IMR-90 (cell line): ENCODE measurements at regions not wholly inside any gene's neighbourhood (a gene's known extent, or its start where the extent isn't known, plus 50 kb on each side); places are given as distances from the start of the nearest gene placed in this dataset.

Experiments
- ATAC-seq: fragments of 200-7000 bp; cut with Tn5 transposase; 2 replicates; pipeline ENCODE4 v1.9.1; 2020; ENCODE audit warnings: low read depth, mild to moderate bottlenecking, moderate library complexity
- BruUV-seq: library from RNA; stranded (reverse); fragments of 400-500 nt; replicated peaks from 2 replicates; lab custom pipeline; 2021; lab: Mats Ljungman, UMichigan
- CTCF ChIA-PET: fragments of 300-600 bp; formaldehyde crosslinking; extraction: SDS; loops from one replicate; lab custom pipeline; 2021; ENCODE audit warnings: antibody characterized with exemption; lab: Yijun Ruan, JAX
- POLR2A ChIA-PET: fragments of 300-600 bp; sonication (Branson Sonifier 250); formaldehyde crosslinking; loops from one replicate; lab custom pipeline; 2022; ENCODE audit warnings: antibody characterized with exemption; ENCODE audit not compliant: unreplicated experiment; lab: Charles Lee
- DNase-seq: peaks from one replicate; pipeline ENCODE4 v3.0.0; 2013
- H2AFZ ChIP-seq: replicated peaks from 2 replicates; pipeline ENCODE3; 2013; ENCODE audit warnings: low read length, mild to moderate bottlenecking; ENCODE audit not compliant: poor library complexity
- H2AK5ac ChIP-seq: 2 replicates; pipeline ENCODE4 v1.6.1; 2013; ENCODE audit warnings: low read depth, low read length, inconsistent platforms
- H2AK9ac ChIP-seq: replicated peaks from 2 replicates; pipeline ENCODE3; 2013; ENCODE audit warnings: mild to moderate bottlenecking, low read depth, low read length, moderate library complexity; ENCODE audit not compliant: poor library complexity
- H2BK120ac ChIP-seq: 2 replicates; pipeline ENCODE4 v1.6.1; 2013; ENCODE audit warnings: low read depth, low read length, inconsistent platforms
- H2BK15ac ChIP-seq: 3 replicates; pipeline ENCODE4 v1.6.1; 2013; ENCODE audit warnings: low read depth, low read length, inconsistent platforms
- H2BK20ac ChIP-seq: 2 replicates; pipeline ENCODE4 v1.6.1; 2013; ENCODE audit warnings: low read depth, mild to moderate bottlenecking, inconsistent platforms, low read length, moderate library complexity
- H2BK5ac ChIP-seq: 2 replicates; pipeline ENCODE4 v1.6.1; 2013; ENCODE audit warnings: mild to moderate bottlenecking, low read depth, low read length, inconsistent platforms; ENCODE audit not compliant: poor library complexity, severe bottlenecking
- H3K14ac ChIP-seq: replicated peaks from 2 replicates; pipeline ENCODE4 v1.6.1; 2013; ENCODE audit warnings: low read depth, low read length, inconsistent platforms
- H3K18ac ChIP-seq: 2 replicates; pipeline ENCODE4 v1.6.1; 2013; ENCODE audit warnings: low read depth, low read length, control low read depth
- H3K23ac ChIP-seq: 2 replicates; pipeline ENCODE4 v1.6.1; 2013; ENCODE audit warnings: low read depth, low read length, inconsistent platforms
- H3K27ac ChIP-seq: 2 replicates; pipeline ENCODE4 v1.5.1; 2013; ENCODE audit warnings: mild to moderate bottlenecking, control low read depth, low read length; ENCODE audit not compliant: insufficient read depth
- H3K27me3 ChIP-seq: 2 replicates; pipeline ENCODE4 v1.6.1; 2013; ENCODE audit warnings: low read length; ENCODE audit not compliant: control insufficient read depth, insufficient read depth
- H3K36me3 ChIP-seq: 2 replicates; pipeline ENCODE4 v1.6.1; 2013; ENCODE audit warnings: low read length, mixed read lengths; ENCODE audit not compliant: control insufficient read depth, insufficient read depth
- H3K4ac ChIP-seq: 2 replicates; pipeline ENCODE4 v1.6.1; 2013; ENCODE audit warnings: low read depth, low read length, inconsistent platforms
- H3K4me1 ChIP-seq: 2 replicates; pipeline ENCODE4 v1.6.1; 2013; ENCODE audit warnings: low read length, mixed read lengths; ENCODE audit not compliant: control insufficient read depth, insufficient read depth
- H3K4me2 ChIP-seq: 2 replicates; pipeline ENCODE4 v1.6.1; 2013; ENCODE audit warnings: low read depth, mild to moderate bottlenecking, control low read depth, low read length, moderate library complexity
- H3K4me3 ChIP-seq: 2 replicates; pipeline ENCODE4 v1.5.1; 2013; ENCODE audit warnings: low read depth, mild to moderate bottlenecking, control low read depth, low read length, moderate library complexity; ENCODE audit not compliant: insufficient read depth
- H3K56ac ChIP-seq: 2 replicates; pipeline ENCODE4 v1.6.1; 2013; ENCODE audit warnings: low read length, inconsistent platforms; ENCODE audit not compliant: insufficient read depth; ENCODE audit errors: extremely low read depth
- H3K79me1 ChIP-seq, 2 experiments: 2 replicates each; pipeline ENCODE4 v1.6.1; 2013; ENCODE audit warnings: low read length in 2 of 2, inconsistent platforms in 1 of 2, low read depth in 1 of 2
- H3K9ac ChIP-seq: 2 replicates; pipeline ENCODE4 v1.6.1; 2013; ENCODE audit warnings: low read depth, low read length, control low read depth
- H3K9me1 ChIP-seq: 2 replicates; pipeline ENCODE4 v1.6.1; 2013; ENCODE audit warnings: low read length, inconsistent platforms; ENCODE audit not compliant: insufficient read depth
- H3K9me3 ChIP-seq: 2 replicates; pipeline ENCODE4 v1.6.1; 2013; ENCODE audit warnings: low read length; ENCODE audit not compliant: control insufficient read depth, insufficient read depth
- H4K20me1 ChIP-seq: 2 replicates; pipeline ENCODE4 v1.6.1; 2013; ENCODE audit warnings: low read length, inconsistent platforms; ENCODE audit not compliant: insufficient read depth
- H4K5ac ChIP-seq: 2 replicates; pipeline ENCODE4 v1.6.1; 2013; ENCODE audit warnings: mild to moderate bottlenecking, low read depth, low read length, control low read depth
- H4K8ac ChIP-seq, 2 experiments: 2 replicates each; pipeline ENCODE4 v1.6.1; 2013; ENCODE audit warnings: low read depth in 2 of 2, low read length in 2 of 2, control low read depth in 1 of 2, inconsistent platforms in 1 of 2
- H4K91ac ChIP-seq: 2 replicates; pipeline ENCODE4 v1.6.1; 2013; ENCODE audit warnings: low read depth, low read length, inconsistent platforms; ENCODE audit not compliant: insufficient read depth
- BHLHE40 ChIP-seq: fragments of 150-350 bp; IDR thresholded peaks from 2 replicates; pipeline ENCODE4 v1.6.1; 2016; ENCODE audit warnings: mild to moderate bottlenecking, low read depth, low read length
- CEBPB ChIP-seq: IDR thresholded peaks from 2 replicates; pipeline ENCODE4 v1.6.1; 2012; ENCODE audit warnings: low read depth, low read length, improper control_type of control experiment
- CHD1 ChIP-seq: IDR thresholded peaks from 2 replicates; pipeline ENCODE4 v1.6.1; 2012; ENCODE audit warnings: low read depth, low read length, improper control_type of control experiment
- FOS ChIP-seq: fragments of 150-350 bp; IDR thresholded peaks from 2 replicates; pipeline ENCODE4 v1.6.1; 2016; ENCODE audit warnings: low read depth, low read length
- MAFK ChIP-seq: IDR thresholded peaks from 2 replicates; pipeline ENCODE4 v1.6.1; 2012; ENCODE audit warnings: low read depth, low read length, improper control_type of control experiment
- MAZ ChIP-seq: IDR thresholded peaks from 2 replicates; pipeline ENCODE4 v1.6.1; 2012; ENCODE audit warnings: low read depth, mild to moderate bottlenecking, low read length, improper control_type of control experiment, moderate library complexity, borderline replicate concordance
- NFE2L2 ChIP-seq: fragments of 150-350 bp; IDR thresholded peaks from 2 replicates; pipeline ENCODE4 v1.6.1; 2016; ENCODE audit warnings: low read depth, mild to moderate bottlenecking, low read length
- RAD21 ChIP-seq: IDR thresholded peaks from 2 replicates; pipeline ENCODE4 v1.6.1; 2012; ENCODE audit warnings: low read length, improper control_type of control experiment
- RCOR1 ChIP-seq: IDR thresholded peaks from 2 replicates; pipeline ENCODE4 v1.6.1; 2012; ENCODE audit warnings: mild to moderate bottlenecking, low read length, improper control_type of control experiment; ENCODE audit not compliant: insufficient replicate concordance
- RFX5 ChIP-seq: IDR thresholded peaks from 2 replicates; pipeline ENCODE4 v1.8.0; 2012; ENCODE audit warnings: low read depth, mild to moderate bottlenecking, low read length, moderate library complexity
- SMC3 ChIP-seq: fragments of 150-350 bp; IDR thresholded peaks from 2 replicates; pipeline ENCODE4 v1.6.1; 2016; ENCODE audit warnings: low read depth, mild to moderate bottlenecking, antibody characterized with exemption, low read length, moderate library complexity
- USF2 ChIP-seq: fragments of 150-350 bp; IDR thresholded peaks from 2 replicates; pipeline ENCODE4 v1.6.1; 2017; ENCODE audit warnings: mild to moderate bottlenecking, antibody characterized with exemption, low read length, low read depth
- WGBS, 2 experiments: methylation state at CpG; one replicate each; pipeline versions ENCODE4 v1.1.5 to v1.1.7; 2013; ENCODE audit warnings: missing lambda C conversion rate in 2 of 2; ENCODE audit not compliant: insufficient read length in 1 of 2; ENCODE audit errors: extremely low coverage in 2 of 2; 5-methylcytosine and 5-hydroxymethylcytosine counted together
- dilution Hi-C: fragments of 300-500 bp; cut with HindIII; formaldehyde crosslinking; loops from one replicate; pipeline ENCODE4 v1.14.3; 2018; ENCODE audit warnings: low sequenced_read_pairs; ENCODE audit not compliant: unreplicated experiment
- in situ Hi-C: fragments of 300-500 bp; cut with MboI; formaldehyde crosslinking; loops from 3 replicates; pipeline ENCODE4 v1.14.3; 2019; ENCODE audit warnings: low sequenced_read_pairs, inconsistent platforms, mixed read lengths
- intact Hi-C: fragments of 100-400 bp; cut with micrococcal nuclease; formaldehyde crosslinking; loops from 2 replicates; pipeline ENCODE4 v1.10.0; 2022

DNA sequence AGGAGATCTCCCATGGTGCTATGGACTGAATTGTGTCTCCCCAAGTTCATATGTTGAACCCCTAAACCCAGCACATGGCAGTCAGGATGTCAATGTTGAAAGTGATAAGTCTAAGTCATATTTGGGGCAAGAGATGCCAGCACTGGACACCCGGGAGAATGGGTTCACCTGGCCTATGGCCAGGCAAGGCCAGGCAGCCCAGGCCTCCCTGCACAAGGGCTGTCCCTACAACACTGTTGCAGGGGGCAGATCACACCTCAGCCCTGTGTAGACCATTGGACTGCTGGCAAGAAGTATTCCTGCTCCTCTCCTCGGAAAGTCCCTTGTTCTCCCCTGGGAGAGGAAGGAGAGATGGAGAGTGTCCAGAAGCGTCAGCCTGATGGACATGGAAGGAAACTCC lies 240.5 kb downstream of the GADD45G start:
- no peak for TF ChIP-seq BHLHE40
- no peak for TF ChIP-seq MAFK
- TF ChIP-seq RCOR1, result no peak
- TF ChIP-seq CEBPB, result no peak
- TF ChIP-seq FOS, result no peak
- TF ChIP-seq MAZ, result no peak
- TF ChIP-seq USF2, result no peak
- TF ChIP-seq RAD21, result no peak
- no peak for TF ChIP-seq CHD1
- no peak for TF ChIP-seq SMC3
- no peak for TF ChIP-seq NFE2L2
- no peak for TF ChIP-seq RFX5
- no peak overlapping the region for H4K8ac ChIP-seq
- no peak overlapping the region for H3K27ac ChIP-seq
- no peak overlapping the region for H2AK9ac ChIP-seq
- no peaks in the 10 kb centered on the region for H3K79me1 ChIP-seq
- ChIA-PET CTCF (no interaction called here), POLR2A (no interaction called here)
- H3K4me2 ChIP-seq, result no peak overlapping the region
- H3K4ac ChIP-seq, result no peak overlapping the region
- H3K56ac ChIP-seq, result no peak overlapping the region
- intact Hi-C loops, result no loop called here
- H2AFZ ChIP-seq, result no peak overlapping the region
- no peak for DNase-seq
- WGBS, 2 experiments, result 88% methylated on average over 1 of the region's 3 CpGs; no CpG with 5 or more reads in 1 of the 2 experiments
- H4K91ac ChIP-seq, result no peak overlapping the region
- no peak for ATAC-seq
- dilution Hi-C loops, result no loop called here
- H3K18ac ChIP-seq, result no peak overlapping the region
- H3K36me3 ChIP-seq, result no peaks in the 10 kb centered on the region
- no peak overlapping the region for H3K9ac ChIP-seq
- BruUV-seq, result no TSS peak
- no peak overlapping the region for H3K14ac ChIP-seq
- no peak overlapping the region for H2BK15ac ChIP-seq
- H2BK20ac ChIP-seq, result no peak overlapping the region
- H2BK120ac ChIP-seq, result no peak overlapping the region
- no peak overlapping the region for H4K5ac ChIP-seq
- H3K23ac ChIP-seq, result no peak overlapping the region
- no peaks in the 10 kb centered on the region for H3K4me1 ChIP-seq
- H3K9me1 ChIP-seq, result peaks cover 3% of the 10 kb centered on the region; the same call in 1 of the 2 replicates
- no peak overlapping the region for H2BK5ac ChIP-seq
- no peak overlapping the region for H3K4me3 ChIP-seq
- in situ Hi-C loops, result no loop called here
- H4K20me1 ChIP-seq, result no peaks in the 10 kb centered on the region
- no peak overlapping the region for H2AK5ac ChIP-seq
- no peaks in the 10 kb centered on the region for H3K27me3 ChIP-seq
- H3K9me3 ChIP-seq, result no peaks in the 10 kb centered on the region
